Stomach smooth muscle (tissue), 2 donors: ENCODE measurements at regions not wholly inside any gene's neighbourhood (a gene's known extent, or its start where the extent isn't known, plus 50 kb on each side); places are given as distances from the start of the nearest gene placed in this dataset.
"Not testable (repeated sequence)": the region's sequence is repeated elsewhere in the genome, so short reads cannot be mapped to it uniquely, and the experiment has no call there.

ENCODE experiments used
- H3K27ac ChIP-seq: one replicate; pipeline ENCODE4 v1.7.0; 2013; ENCODE audit warnings: mild to moderate bottlenecking, low read length, inconsistent platforms
- H3K27me3 ChIP-seq, 2 donors: one replicate each; pipeline ENCODE4 v1.7.0; 2013; ENCODE audit warnings: low read length in 2 of 2; ENCODE audit not compliant: insufficient read depth in 2 of 2, control insufficient read depth in 1 of 2
- H3K36me3 ChIP-seq, 2 donors: one replicate each; pipeline ENCODE4 v1.7.0; 2013; ENCODE audit warnings: low read length in 2 of 2; ENCODE audit not compliant: control insufficient read depth in 2 of 2, insufficient read depth in 2 of 2
- H3K4me1 ChIP-seq: one replicate; pipeline ENCODE4 v1.7.0; 2013; ENCODE audit warnings: low read length; ENCODE audit not compliant: control insufficient read depth, insufficient read depth
- H3K4me3 ChIP-seq, 2 donors: one replicate each; pipeline ENCODE4 v1.7.0; 2013; ENCODE audit warnings: low read length in 2 of 2
- H3K9ac ChIP-seq, 2 donors: one replicate each; pipeline ENCODE4 v1.7.0; 2013; ENCODE audit warnings: low read length in 2 of 2, mild to moderate bottlenecking in 1 of 2
- H3K9me3 ChIP-seq, 2 donors: one replicate each; pipeline ENCODE4 v1.7.0; 2013; ENCODE audit warnings: low read length in 2 of 2; ENCODE audit not compliant: control insufficient read depth in 2 of 2
- donor health status: healthy.
- donor health status: Pancreatic carcinoma.

DNA sequence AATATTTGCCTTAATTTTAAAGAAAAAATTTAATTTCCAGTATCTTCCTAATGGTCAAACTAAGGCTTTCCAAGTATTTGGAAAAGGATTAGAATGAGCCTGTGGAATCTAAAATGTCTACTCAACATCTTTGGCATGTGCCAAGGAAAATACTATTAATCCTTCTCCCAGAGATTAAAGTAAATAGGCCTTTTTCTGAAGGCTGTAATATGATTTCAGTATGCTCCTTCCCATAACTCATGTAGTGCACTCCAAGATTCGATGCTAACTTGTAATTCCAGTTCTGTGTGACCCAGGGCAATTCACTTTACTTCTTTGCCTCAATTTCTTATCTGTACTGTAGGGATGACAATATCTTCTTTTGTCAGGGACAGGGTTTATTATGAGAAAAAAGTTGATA, 196.9 kb downstream of the ZIC5 start:
- no peaks in the 10 kb centered on the region for H3K4me1 ChIP-seq
- no peak overlapping the region for H3K4me3 ChIP-seq
- no peak overlapping the region for H3K27ac ChIP-seq
- H3K9me3 ChIP-seq: no peaks in the 10 kb centered on the region
- peaks cover 0 to 3% of the 10 kb centered on the region in 2 donors for H3K36me3 ChIP-seq
- no peaks in the 10 kb centered on the region for H3K27me3 ChIP-seq
- H3K9ac ChIP-seq: no peak overlapping the region

DNA sequence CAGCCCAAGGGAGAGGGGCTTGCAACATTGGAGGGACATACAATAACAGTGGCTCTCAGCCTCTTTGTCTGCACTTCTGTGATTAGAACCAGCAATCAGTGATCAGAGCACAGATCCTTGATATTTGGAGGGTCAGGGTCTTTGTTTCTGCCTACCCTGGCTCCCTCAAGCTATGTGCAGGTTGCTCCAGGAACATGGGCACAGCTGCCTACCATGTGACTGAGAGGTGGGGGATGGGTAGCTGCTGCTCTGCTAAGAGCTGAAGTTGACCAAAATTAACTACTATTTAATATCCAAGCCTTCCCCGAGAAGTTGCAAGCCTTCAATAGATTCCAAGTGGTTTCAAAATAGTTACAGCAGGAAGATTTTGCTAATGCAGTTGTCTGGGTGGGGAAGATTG, 202.6 kb downstream of the ZIC5 start:
- Histone ChIP-seq H3K9ac (no peak overlapping the region), H3K9me3 (peaks cover 3 to 24% of the 10 kb centered on the region in 2 donors), H3K36me3 (peaks cover 0 to 3% of the 10 kb centered on the region in 2 donors), H3K27ac (no peak overlapping the region), H3K27me3 (no peaks in the 10 kb centered on the region), H3K4me3 (no peak overlapping the region), H3K4me1 (no peaks in the 10 kb centered on the region)

DNA sequence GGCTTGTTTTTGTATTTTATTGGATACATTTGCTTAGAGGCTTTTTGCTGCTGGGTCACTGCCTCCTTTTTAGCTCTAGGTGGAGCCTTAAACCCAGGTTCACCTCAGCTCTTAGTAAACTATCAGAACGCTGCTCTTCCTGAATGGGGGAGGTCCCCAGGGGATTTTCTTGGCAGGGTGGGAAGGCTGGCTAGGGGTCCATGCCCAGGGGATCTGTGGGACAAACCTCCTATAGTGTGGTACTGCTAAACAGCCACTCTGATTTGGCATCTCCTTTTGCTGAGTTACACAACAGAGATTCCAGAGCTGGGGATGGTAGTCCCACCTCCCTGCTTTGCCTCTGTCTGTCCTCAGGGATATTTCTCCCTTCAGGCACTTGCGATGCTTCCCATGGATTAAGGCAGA, 204.9 kb downstream of the ZIC5 start:
- Histone ChIP-seq H3K36me3 (no peaks in the 10 kb centered on the region), H3K27ac (no peak overlapping the region), H3K27me3 (no peaks in the 10 kb centered on the region), H3K9me3 (peaks cover 3 to 24% of the 10 kb centered on the region in 2 donors), H3K9ac (no peak overlapping the region), H3K4me1 (no peaks in the 10 kb centered on the region), H3K4me3 (no peak overlapping the region)

DNA sequence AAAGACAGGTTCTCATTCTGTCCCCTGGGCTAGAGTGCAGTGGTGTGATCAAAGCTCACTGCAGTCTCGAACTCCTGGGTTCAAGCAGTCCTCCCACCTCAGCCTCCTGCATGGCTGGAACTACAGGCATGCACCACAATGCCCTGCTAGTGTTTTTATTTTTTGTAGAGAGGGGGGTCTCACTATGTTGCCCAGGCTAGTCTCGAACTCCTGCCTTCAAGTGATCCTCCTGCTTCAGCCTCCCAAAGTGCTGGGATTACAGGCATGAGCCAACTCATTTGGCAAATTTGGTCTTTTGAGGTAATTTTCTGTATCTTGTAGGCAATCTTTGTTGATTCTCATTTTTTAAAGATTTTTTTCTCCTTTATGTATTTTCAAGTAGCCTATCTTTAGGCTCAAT, 205.7 kb downstream of the ZIC5 start:
- Histone ChIP-seq H3K4me1 (no peaks in the 10 kb centered on the region), H3K27me3 (no peaks in the 10 kb centered on the region), H3K9ac (no peak overlapping the region), H3K4me3 (no peak overlapping the region), H3K36me3 (no peaks in the 10 kb centered on the region), H3K27ac (no peak overlapping the region), H3K9me3 (peaks cover 3 to 24% of the 10 kb centered on the region in 2 donors)

DNA sequence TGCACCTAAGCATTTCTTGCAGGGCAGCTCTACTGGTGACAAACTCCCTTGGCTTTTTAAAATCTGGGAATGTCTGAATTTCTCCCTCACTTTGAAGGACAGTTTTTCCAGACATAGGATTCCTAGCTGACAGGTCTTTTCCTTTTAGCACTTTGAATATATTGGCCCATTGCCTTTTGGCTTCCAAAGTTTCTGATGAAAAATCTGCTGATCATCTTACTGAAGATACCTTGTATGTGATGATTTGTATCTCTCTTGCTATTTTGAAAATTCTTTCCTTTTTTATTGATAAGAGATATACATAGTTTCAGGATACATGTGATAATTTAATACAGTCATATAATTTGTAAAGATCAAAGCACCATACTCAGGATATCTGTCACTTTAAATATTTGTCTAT, 211.1 kb downstream of the ZIC5 start:
- Histone ChIP-seq H3K27me3 (no peaks in the 10 kb centered on the region), H3K9ac (no peak overlapping the region), H3K36me3 (no peaks in the 10 kb centered on the region), H3K27ac (no peak overlapping the region), H3K9me3 (peaks cover 0 to 12% of the 10 kb centered on the region in 2 donors), H3K4me3 (no peak overlapping the region), H3K4me1 (no peaks in the 10 kb centered on the region)

DNA sequence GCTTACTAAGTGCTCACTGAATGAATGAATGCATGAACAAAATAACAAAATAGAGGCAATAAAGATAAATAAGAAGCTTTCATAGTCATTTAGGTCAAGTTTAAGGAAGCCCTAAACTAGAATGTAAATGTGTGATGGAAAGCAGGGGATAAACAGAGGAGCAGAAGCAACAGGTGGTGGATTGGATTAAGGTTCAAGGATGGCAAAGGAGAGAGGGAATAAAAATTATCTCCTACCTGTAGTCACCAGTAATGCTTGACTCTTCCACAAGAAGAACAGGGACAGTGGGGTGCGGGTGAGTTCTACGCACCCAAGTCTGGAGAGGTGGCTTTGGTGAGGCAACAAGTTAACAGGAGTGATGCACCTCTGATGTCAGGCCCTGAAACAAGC, 212.4 kb downstream of the ZIC5 start:
- H3K27ac ChIP-seq: no peak overlapping the region
- no peaks in the 10 kb centered on the region for H3K27me3 ChIP-seq
- no peaks in the 10 kb centered on the region for H3K4me1 ChIP-seq
- no peaks in the 10 kb centered on the region for H3K36me3 ChIP-seq
- no peak overlapping the region for H3K9ac ChIP-seq
- peaks cover 0 to 6% of the 10 kb centered on the region in 2 donors for H3K9me3 ChIP-seq
- H3K4me3 ChIP-seq: no peak overlapping the region

DNA sequence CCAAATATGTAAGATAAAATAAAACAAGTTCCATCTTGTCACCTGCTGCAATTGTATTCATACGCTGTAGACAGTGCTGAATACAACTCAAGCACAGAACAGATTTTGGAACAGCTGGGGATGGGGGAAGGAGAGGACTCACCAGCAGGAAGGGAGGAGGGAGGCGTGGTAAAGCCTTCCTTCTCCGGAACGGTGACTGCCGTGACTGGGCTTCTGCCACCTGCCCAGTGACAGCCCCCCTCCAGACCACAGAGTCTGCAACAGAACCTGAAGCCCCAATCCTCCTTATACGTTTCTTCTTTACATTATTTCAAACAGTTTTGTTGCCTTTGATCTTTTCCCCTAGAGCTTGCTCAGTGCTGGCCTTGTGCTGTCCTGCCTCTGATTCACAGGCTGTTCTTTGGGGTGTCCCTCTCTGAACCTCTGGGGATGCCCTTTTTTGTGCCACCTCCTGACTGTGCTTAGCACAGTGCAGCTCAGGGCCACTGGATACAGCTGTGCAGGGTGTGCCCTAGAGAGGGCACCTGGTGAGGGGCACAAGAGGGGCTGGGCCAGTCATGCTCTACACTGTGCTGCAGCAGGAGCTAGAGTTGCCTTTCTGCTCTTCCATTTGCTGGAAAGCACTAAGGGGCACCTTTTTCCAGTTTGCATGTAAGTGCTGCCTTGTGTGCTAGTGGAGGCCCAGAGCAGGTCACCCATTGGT, 213.0 kb downstream of the ZIC5 start:
- H3K4me3 ChIP-seq: no peak overlapping the region
- H3K36me3 ChIP-seq: no peaks in the 10 kb centered on the region
- no peaks in the 10 kb centered on the region for H3K4me1 ChIP-seq
- H3K9me3 ChIP-seq: peaks cover 0 to 6% of the 10 kb centered on the region in 2 donors
- H3K9ac ChIP-seq: no peak overlapping the region
- no peak overlapping the region for H3K27ac ChIP-seq
- no peaks in the 10 kb centered on the region for H3K27me3 ChIP-seq

DNA sequence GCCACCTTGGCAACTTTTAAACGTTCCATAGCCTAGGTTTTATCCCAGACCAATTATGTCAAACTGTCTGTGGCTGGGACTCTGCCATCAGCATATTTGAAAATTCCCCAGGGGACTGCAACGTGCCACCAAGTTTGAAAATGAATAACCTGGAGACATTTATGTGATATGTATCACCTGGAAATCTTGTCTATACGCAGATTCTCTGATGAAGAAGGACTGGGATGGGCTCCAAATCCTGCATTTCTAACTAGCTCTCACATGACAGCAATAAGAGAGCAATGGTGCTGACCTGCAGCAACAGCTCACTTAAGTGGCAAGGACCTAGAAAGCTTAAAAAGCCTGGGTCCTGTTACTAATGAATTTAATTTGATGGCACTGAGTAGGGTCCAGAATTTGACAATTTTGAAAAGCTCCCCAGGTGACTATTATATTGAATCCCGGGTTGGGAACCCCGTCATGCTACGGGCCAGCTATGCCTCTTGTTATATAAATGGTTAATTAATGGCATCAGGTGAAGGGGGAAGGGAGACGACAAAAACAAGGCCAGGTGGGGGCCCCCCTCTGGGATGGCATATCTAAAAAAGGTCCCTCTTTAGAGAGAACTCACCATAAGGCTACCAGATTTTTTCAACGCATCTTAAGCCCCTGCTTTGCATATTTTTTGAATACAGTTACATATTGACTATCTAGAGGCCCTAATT, 213.7 kb downstream of the ZIC5 start:
- Histone ChIP-seq H3K9me3 (peaks cover 0 to 6% of the 10 kb centered on the region in 2 donors), H3K4me3 (no peak overlapping the region), H3K27ac (no peak overlapping the region), H3K9ac (no peak overlapping the region), H3K27me3 (no peaks in the 10 kb centered on the region), H3K36me3 (no peaks in the 10 kb centered on the region), H3K4me1 (no peaks in the 10 kb centered on the region)

DNA sequence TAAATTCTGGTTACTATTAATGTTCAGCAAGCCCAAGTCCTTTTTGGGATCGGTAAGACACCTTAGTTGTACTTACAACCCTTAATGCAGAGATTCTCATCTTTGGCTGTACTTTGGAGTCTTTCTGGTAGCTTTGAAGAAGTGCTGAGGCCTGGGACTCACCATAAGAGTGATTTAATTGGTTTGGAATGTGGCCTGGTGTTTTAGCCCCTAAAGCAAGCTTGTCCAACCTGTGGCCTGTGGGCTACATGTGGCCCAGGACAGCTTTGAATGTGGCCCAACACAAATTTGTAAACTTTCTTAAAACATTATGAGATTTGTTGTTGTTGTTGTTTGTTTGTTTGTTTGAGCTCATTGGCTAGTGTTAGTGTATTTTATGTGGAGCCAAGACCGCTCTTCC, 215.3 kb downstream of the ZIC5 start:
- Histone ChIP-seq H3K27me3 (no peaks in the 10 kb centered on the region), H3K36me3 (no peaks in the 10 kb centered on the region), H3K27ac (no peak overlapping the region), H3K4me3 (no peak overlapping the region), H3K4me1 (no peaks in the 10 kb centered on the region), H3K9me3 (peaks cover 0 to 6% of the 10 kb centered on the region in 2 donors), H3K9ac (no peak overlapping the region)

DNA sequence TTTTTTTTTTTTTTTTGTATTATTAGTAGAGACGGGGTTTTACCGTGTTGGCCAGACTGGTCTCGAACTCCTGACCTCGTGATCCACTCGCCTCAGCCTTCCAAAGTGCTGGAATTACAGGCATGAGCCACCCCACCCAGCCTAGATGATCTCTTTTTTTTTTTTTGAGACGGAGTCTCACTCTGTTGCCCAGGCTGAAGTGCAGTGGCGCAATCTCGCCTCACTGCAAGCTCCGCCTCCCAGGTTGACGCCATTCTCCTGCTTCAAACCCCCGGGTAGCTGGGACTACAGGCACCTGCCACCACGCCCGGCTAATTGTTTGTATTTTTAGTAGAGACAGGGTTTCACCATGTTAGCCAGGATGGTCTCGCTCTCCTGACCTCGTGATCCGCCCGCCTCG, 216.8 kb downstream of the ZIC5 start:
- H3K9ac ChIP-seq, H3K4me3 ChIP-seq, H3K36me3 ChIP-seq, H3K4me1 ChIP-seq, H3K27ac ChIP-seq, H3K27me3 ChIP-seq, H3K9me3 ChIP-seq: not testable (repeated sequence)

DNA sequence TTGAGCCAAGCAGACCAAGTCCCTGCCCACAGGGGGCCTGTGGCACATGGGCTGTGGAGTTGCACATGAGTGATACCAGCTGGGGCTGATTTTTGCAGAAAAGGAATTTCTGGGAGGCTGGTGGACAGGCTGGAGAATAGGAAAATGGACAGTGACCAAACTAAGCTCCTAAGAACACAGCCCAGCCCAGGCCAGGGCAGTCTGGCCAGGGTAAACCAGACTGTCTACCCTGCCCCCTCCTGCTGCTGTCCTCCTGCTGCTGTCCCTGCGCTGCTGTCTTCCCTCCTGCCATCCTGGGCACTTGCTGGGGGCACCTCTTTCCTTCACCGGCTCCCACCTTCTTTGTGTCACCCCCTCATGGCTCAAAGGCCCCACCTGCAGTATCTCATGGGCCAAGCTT, 219.2 kb downstream of the ZIC5 start:
- Histone ChIP-seq H3K36me3 (no peaks in the 10 kb centered on the region), H3K9me3 (no peaks in the 10 kb centered on the region), H3K27me3 (no peaks in the 10 kb centered on the region), H3K4me3 (no peak overlapping the region), H3K9ac (no peak overlapping the region), H3K4me1 (no peaks in the 10 kb centered on the region), H3K27ac (no peak overlapping the region)
